ENCODE measurements at regions not wholly inside any gene's neighbourhood (a gene's known extent, or its start where the extent isn't known, plus 50 kb on each side); places are given as distances from the start of the nearest gene placed in this dataset.
"Not testable (repeated sequence)": the region's sequence is repeated elsewhere in the genome, so short reads cannot be mapped to it uniquely, and the experiment has no call there.

- Histone ChIP-seq H3K4me2 (no peak overlapping the region), H3K9me3 (ENCODE audit: insufficient read depth, low read depth) (peaks cover 10% of the 10 kb centered on the region; the same call in 1 of the 2 replicates), H3K79me2 (ENCODE audit: low read depth) (no peaks in the 10 kb centered on the region), H3K4me3 (no peak overlapping the region), H3K27ac (no peak overlapping the region), H3F3A (ENCODE audit: insufficient read depth, low read depth) (no peaks in the 10 kb centered on the region), H2AFZ (no peak overlapping the region), H3K4me1 (replicated peaks; ENCODE audit: insufficient read depth) (no peaks in the 10 kb centered on the region), H3K36me3 (ENCODE audit: low read depth) (no peaks in the 10 kb centered on the region), H3K27me3 (ENCODE audit: insufficient read depth, low read depth) (no peaks in the 10 kb centered on the region), H4K20me1 (ENCODE audit: insufficient read depth) (no peaks in the 10 kb centered on the region), H3K9me2 (ENCODE audit: insufficient read depth) (no peaks in the 10 kb centered on the region)
- ChIA-PET CTCF (no interaction called here), POLR2A (ENCODE audit: unreplicated experiment) (no interaction called here)
- no peak for TF ChIP-seq EZH2 (IDR thresholded peaks at IDR 0.05; ENCODE audit: low read depth)
- intact Hi-C loops (cut with micrococcal nuclease; ENCODE audit: unreplicated experiment) = no loop called here
- BruUV-seq (replicated peaks) = no TSS peak
- DNase-seq = no peak
These were observed 254.0 kb upstream of the KITLG start for GRCh38 chr12:88834226-88834625.

DNA sequence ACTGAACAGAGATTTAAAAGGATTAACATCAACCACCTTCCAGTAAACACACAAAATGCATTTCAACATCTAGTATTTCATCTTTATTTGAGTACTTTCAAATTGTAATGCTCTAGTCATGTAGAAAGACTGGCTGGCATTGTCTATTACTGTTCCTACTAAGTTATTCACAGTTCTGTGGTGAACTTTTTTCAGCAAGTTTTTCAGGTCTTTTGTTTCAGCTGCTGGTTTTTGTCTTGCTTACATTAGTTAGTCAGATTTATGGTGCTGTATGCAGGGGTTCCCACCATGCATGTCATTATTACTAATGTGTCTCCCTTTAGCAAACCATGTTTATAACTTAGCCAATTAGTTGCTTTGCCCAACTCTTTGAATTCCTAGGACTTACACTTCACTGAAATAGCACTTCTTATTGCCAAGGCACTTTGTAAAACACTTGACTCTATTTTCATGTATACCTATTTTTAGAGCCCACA lies 253.4 kb upstream of the KITLG start:
- BruUV-seq (replicated peaks) = no TSS peak
- no peak overlapping the region for H3K27ac ChIP-seq
- H3K9me3 ChIP-seq (ENCODE audit: insufficient read depth, low read depth) = peaks cover 4% of the 10 kb centered on the region; the same call in 1 of the 2 replicates
- H3K79me2 ChIP-seq (ENCODE audit: low read depth) = no peaks in the 10 kb centered on the region
- H3K4me1 ChIP-seq (replicated peaks; ENCODE audit: insufficient read depth) = no peaks in the 10 kb centered on the region
- H4K20me1 ChIP-seq (ENCODE audit: insufficient read depth) = no peaks in the 10 kb centered on the region
- intact Hi-C loops (cut with micrococcal nuclease; ENCODE audit: unreplicated experiment) = no loop called here
- H2AFZ ChIP-seq = 0 out of 2 replicates have a peak overlapping the region, but pooled peaks have one; percentile 46
- ChIA-PET CTCF (no interaction called here), POLR2A (ENCODE audit: unreplicated experiment) (no interaction called here)
- H3F3A ChIP-seq (ENCODE audit: insufficient read depth, low read depth) = no peaks in the 10 kb centered on the region
- H3K9me2 ChIP-seq (ENCODE audit: insufficient read depth) = no peaks in the 10 kb centered on the region
- H3K4me3 ChIP-seq = no peak overlapping the region
- no peaks in the 10 kb centered on the region for H3K27me3 ChIP-seq (ENCODE audit: insufficient read depth, low read depth)
- no peaks in the 10 kb centered on the region for H3K36me3 ChIP-seq (ENCODE audit: low read depth)
- TF ChIP-seq, protein P1, sequence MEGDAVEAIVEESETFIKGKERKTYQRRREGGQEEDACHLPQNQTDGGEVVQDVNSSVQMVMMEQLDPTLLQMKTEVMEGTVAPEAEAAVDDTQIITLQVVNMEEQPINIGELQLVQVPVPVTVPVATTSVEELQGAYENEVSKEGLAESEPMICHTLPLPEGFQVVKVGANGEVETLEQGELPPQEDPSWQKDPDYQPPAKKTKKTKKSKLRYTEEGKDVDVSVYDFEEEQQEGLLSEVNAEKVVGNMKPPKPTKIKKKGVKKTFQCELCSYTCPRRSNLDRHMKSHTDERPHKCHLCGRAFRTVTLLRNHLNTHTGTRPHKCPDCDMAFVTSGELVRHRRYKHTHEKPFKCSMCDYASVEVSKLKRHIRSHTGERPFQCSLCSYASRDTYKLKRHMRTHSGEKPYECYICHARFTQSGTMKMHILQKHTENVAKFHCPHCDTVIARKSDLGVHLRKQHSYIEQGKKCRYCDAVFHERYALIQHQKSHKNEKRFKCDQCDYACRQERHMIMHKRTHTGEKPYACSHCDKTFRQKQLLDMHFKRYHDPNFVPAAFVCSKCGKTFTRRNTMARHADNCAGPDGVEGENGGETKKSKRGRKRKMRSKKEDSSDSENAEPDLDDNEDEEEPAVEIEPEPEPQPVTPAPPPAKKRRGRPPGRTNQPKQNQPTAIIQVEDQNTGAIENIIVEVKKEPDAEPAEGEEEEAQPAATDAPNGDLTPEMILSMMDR (conservative IDR thresholded peaks at IDR 0.05) = no peak
- TF ChIP-seq EZH2 (IDR thresholded peaks at IDR 0.05; ENCODE audit: low read depth) = no peak
- H3K4me2 ChIP-seq = no peak overlapping the region
- no peak for DNase-seq

DNA sequence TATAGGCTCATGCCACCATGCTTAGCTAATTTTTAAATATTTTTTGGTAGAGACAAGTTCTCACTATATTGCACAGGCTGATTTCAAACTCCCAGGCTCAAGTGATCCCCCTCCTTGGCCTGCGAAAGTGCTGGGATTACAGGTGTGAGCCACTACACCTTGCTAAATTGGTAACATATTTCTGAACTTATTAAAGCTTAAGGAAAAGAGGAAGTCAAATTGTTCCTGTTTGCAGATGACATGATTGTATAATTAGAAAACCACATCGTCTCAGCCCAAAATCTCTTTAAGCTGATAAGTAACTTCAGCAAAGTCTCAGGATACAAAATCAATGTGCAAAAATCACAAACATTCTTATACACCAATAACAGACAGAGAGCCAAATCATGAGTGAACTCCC lies 248.3 kb upstream of the KITLG start:
- H2AFZ ChIP-seq; DNase-seq; intact Hi-C loops (cut with micrococcal nuclease; ENCODE audit: unreplicated experiment); H4K20me1 ChIP-seq (ENCODE audit: insufficient read depth); H3K79me2 ChIP-seq (ENCODE audit: low read depth); H3K27ac ChIP-seq; H3F3A ChIP-seq (ENCODE audit: insufficient read depth, low read depth); H3K36me3 ChIP-seq (ENCODE audit: low read depth); H3K4me3 ChIP-seq; CTCF ChIA-PET; H3K27me3 ChIP-seq (ENCODE audit: insufficient read depth, low read depth); BruUV-seq (replicated peaks); H3K4me2 ChIP-seq; H3K4me1 ChIP-seq (replicated peaks; ENCODE audit: insufficient read depth); H3K9me2 ChIP-seq (ENCODE audit: insufficient read depth); H3K9me3 ChIP-seq (ENCODE audit: insufficient read depth, low read depth): not testable (repeated sequence)
- POLR2A ChIA-PET (ENCODE audit: unreplicated experiment) = interaction anchor here (0.6 kb wide), 1 partner anchor 56 kb away, joined by 9 read pairs; no protein-coding TSS in a partner anchor

GRCh38 chr12:88820012-88820411 lies 239.7 kb upstream of the KITLG start:
- H3K4me1 ChIP-seq (replicated peaks; ENCODE audit: insufficient read depth) = peaks cover 25% of the 10 kb centered on the region
- TF ChIP-seq EZH2 (IDR thresholded peaks at IDR 0.05; ENCODE audit: low read depth) = no peak
- TF ChIP-seq, protein P1 (conservative IDR thresholded peaks at IDR 0.05) = no peak
- no peak overlapping the region for H3K4me2 ChIP-seq
- no peak overlapping the region for H2AFZ ChIP-seq
- no TSS peak for BruUV-seq (replicated peaks)
- no peaks in the 10 kb centered on the region for H4K20me1 ChIP-seq (ENCODE audit: insufficient read depth)
- no peak overlapping the region for H3K4me3 ChIP-seq
- no peaks in the 10 kb centered on the region for H3K27me3 ChIP-seq (ENCODE audit: insufficient read depth, low read depth)
- H3K36me3 ChIP-seq (ENCODE audit: low read depth) = no peaks in the 10 kb centered on the region
- no peaks in the 10 kb centered on the region for H3K9me3 ChIP-seq (ENCODE audit: insufficient read depth, low read depth)
- CTCF ChIA-PET = no interaction called here
- no peak overlapping the region for H3K27ac ChIP-seq
- peaks cover 4% of the 10 kb centered on the region for H3F3A ChIP-seq (ENCODE audit: insufficient read depth, low read depth)
- intact Hi-C loops (cut with micrococcal nuclease; ENCODE audit: unreplicated experiment) = no loop called here
- H3K9me2 ChIP-seq (ENCODE audit: insufficient read depth) = no peaks in the 10 kb centered on the region
- POLR2A ChIA-PET (ENCODE audit: unreplicated experiment) = no interaction called here
- no peak for DNase-seq
- H3K79me2 ChIP-seq (ENCODE audit: low read depth) = no peaks in the 10 kb centered on the region
